ENCODE measurements at regions not wholly inside any gene's neighbourhood (a gene's known extent, or its start where the extent isn't known, plus 50 kb on each side); places are given as distances from the start of the nearest gene placed in this dataset.

- Mint-ChIP-seq H3K27me3 (no peaks in the 10 kb centered on the region), H3K27ac (no peak overlapping the region), H3K4me3 (no peak overlapping the region), H3K9me3 (no peaks in the 10 kb centered on the region), H3K36me3 (no peaks in the 10 kb centered on the region), H3K4me1 (no peaks in the 10 kb centered on the region)
- ATAC-seq (replicated peaks) (no peak), DNase-seq (no peak)
Observed at GRCh38 chr5:57839025-57839424, 356.4 kb upstream of the ACTBL2 start.

GRCh38 chr5:57836921-57837320 lies 354.3 kb upstream of the ACTBL2 start:
- ATAC-seq (replicated peaks) (no peak), DNase-seq (no peak)
- no peak overlapping the region for H3K27ac Mint-ChIP-seq
- H3K27me3 Mint-ChIP-seq: no peaks in the 10 kb centered on the region
- no peaks in the 10 kb centered on the region for H3K4me1 Mint-ChIP-seq
- H3K9me3 Mint-ChIP-seq: no peaks in the 10 kb centered on the region
- H3K36me3 Mint-ChIP-seq: no peaks in the 10 kb centered on the region
- H3K4me3 Mint-ChIP-seq: no peak overlapping the region

- Mint-ChIP-seq H3K36me3 (no peaks in the 10 kb centered on the region), H3K4me3 (no peak overlapping the region), H3K4me1 (no peaks in the 10 kb centered on the region), H3K27ac (no peak overlapping the region), H3K9me3 (no peaks in the 10 kb centered on the region), H3K27me3 (no peaks in the 10 kb centered on the region)
- ATAC-seq (replicated peaks): no peak
- no peak for DNase-seq
Observed at GRCh38 chr5:57836331-57836730, 353.7 kb upstream of the ACTBL2 start.

DNA sequence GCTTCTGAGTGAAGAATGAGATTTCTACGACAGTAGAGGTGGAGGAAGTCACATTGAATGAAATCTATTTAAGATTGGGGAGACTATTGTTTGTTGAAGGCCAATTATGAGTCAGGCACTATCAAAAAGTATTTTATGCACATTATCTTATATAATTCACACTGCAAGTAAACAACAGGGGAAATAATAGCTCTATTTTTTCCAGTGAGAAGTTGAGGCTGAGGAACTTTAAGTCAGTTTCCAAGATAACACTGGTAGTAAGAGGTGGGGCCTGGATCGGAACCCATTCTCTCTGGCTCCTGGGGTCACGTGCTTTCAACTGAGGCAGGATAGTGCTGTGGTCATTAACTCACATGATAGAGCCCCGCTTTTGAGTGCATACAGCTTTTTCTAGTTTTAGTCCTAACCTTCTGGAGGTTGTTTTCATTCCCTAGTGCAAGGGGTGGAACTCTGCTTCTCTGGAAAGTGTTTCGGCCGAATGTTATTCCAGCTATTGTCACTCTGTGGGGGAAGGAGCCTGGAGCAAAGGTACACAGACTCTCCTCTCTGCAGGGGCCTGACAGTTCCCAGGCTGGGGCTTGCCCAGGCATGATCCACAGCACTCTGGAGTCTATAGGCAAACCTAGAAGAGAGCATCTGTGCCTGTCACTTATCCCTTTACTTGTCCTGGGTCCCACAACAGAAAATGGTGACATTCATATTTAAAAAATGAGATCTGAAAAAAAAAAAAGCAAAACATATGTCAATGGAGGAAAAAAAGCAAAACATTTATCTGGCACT lies 352.4 kb upstream of the ACTBL2 start:
- Mint-ChIP-seq H3K27ac (no peak overlapping the region), H3K27me3 (no peaks in the 10 kb centered on the region), H3K36me3 (no peaks in the 10 kb centered on the region), H3K4me1 (no peaks in the 10 kb centered on the region), H3K9me3 (no peaks in the 10 kb centered on the region), H3K4me3 (no peak overlapping the region)
- DNase-seq (no peak), ATAC-seq (replicated peaks) (no peak)

DNA sequence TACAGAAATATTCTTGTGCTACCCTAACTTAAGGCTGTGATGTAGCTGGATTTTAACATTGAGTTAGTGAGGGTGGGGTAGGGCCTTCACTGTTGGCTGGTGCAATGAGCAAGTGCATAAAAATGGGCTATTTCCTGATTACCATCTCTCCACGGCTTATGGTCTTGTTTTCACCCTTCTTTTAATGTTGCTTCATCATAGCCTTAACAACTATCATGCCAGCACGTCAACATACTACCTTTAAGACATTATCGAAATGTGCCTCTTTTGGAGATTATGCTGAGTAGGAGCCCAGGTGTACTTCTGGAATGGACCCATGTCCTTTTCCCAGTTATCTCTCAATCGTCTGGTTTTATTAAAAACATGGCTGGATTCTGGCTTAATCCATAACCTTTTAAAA lies 350.9 kb upstream of the ACTBL2 start:
- no peaks in the 10 kb centered on the region for H3K36me3 Mint-ChIP-seq
- H3K27ac Mint-ChIP-seq: no peak overlapping the region
- no peaks in the 10 kb centered on the region for H3K9me3 Mint-ChIP-seq
- no peaks in the 10 kb centered on the region for H3K4me1 Mint-ChIP-seq
- H3K27me3 Mint-ChIP-seq: no peaks in the 10 kb centered on the region
- no peak overlapping the region for H3K4me3 Mint-ChIP-seq
- ATAC-seq (replicated peaks): no peak
- DNase-seq: no peak

- Mint-ChIP-seq H3K27me3 (no peaks in the 10 kb centered on the region), H3K36me3 (no peaks in the 10 kb centered on the region), H3K9me3 (no peaks in the 10 kb centered on the region), H3K4me1 (no peaks in the 10 kb centered on the region), H3K4me3 (no peak overlapping the region), H3K27ac (no peak overlapping the region)
- no peak for ATAC-seq (replicated peaks)
- no peak for DNase-seq
Observed at GRCh38 chr5:57832875-57833274, 350.3 kb upstream of the ACTBL2 start.

DNA sequence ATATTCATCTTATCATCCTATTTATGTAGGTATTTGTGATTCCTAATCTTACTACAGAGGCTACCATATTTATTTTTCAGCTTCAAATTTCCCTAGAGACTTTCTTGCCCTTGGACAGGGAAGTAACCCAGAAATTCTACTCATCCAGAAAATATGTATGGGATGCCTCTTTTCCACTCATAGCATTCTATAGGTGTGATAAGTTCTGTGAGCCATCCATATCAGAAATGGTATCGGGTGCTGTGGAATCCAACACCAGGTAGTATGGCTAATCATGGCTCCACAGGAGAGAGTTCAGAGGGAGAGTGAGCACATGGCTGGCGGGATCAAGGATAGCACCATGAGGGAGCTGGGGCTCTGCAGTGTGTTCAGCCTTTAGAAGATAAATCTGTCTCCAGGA lies 349.3 kb upstream of the ACTBL2 start:
- no peaks in the 10 kb centered on the region for H3K4me1 Mint-ChIP-seq
- no peak for DNase-seq
- no peaks in the 10 kb centered on the region for H3K27me3 Mint-ChIP-seq
- H3K4me3 Mint-ChIP-seq: no peak overlapping the region
- no peaks in the 10 kb centered on the region for H3K9me3 Mint-ChIP-seq
- ATAC-seq (replicated peaks): no peak
- H3K27ac Mint-ChIP-seq: no peak overlapping the region
- H3K36me3 Mint-ChIP-seq: no peaks in the 10 kb centered on the region

DNA sequence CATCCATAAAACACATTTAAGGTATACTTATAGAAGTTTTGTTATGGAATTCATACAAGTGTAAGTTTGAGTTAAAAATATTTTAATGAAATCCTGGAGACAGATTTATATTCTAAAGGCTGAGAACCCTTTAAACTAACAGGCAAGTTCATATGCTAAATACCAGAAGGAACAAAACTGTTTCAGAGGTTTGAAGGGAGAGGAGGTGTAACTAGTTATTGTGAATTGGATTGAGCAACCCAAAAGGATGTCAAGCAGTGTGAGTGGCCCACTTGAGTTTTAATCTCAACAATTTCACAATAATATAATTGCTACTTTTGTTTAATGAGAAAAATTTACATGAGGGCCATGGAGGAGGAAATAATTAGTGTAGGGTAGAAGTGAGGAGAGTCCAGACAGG lies 348.5 kb upstream of the ACTBL2 start:
- Mint-ChIP-seq H3K27ac (no peak overlapping the region), H3K9me3 (no peaks in the 10 kb centered on the region), H3K27me3 (no peaks in the 10 kb centered on the region), H3K4me1 (no peaks in the 10 kb centered on the region), H3K36me3 (no peaks in the 10 kb centered on the region), H3K4me3 (no peak overlapping the region)
- ATAC-seq (replicated peaks): no peak
- no peak for DNase-seq

DNA sequence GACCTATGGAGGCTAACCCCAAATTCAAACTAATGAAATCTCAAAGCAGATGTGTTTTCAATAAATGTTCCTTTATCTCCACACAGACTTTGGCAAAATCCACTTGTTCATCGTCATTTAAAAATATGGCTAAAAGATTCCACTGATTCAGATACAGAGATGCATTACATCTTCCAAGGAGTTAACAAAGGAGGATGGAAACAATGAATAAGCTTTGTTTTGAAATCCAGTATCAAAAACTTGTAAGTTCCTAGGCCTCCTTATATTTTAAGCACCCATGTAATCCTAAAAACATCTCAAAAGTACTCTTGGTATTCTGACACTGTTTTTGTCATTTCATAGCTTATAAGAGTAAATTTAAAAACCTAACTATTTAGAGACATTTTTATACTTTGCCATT lies 345.6 kb upstream of the ACTBL2 start:
- no peak overlapping the region for H3K4me3 Mint-ChIP-seq
- H3K9me3 Mint-ChIP-seq: no peaks in the 10 kb centered on the region
- H3K27ac Mint-ChIP-seq: no peak overlapping the region
- no peaks in the 10 kb centered on the region for H3K36me3 Mint-ChIP-seq
- H3K4me1 Mint-ChIP-seq: no peaks in the 10 kb centered on the region
- no peak for ATAC-seq (replicated peaks)
- no peak for DNase-seq
- H3K27me3 Mint-ChIP-seq: no peaks in the 10 kb centered on the region

DNA sequence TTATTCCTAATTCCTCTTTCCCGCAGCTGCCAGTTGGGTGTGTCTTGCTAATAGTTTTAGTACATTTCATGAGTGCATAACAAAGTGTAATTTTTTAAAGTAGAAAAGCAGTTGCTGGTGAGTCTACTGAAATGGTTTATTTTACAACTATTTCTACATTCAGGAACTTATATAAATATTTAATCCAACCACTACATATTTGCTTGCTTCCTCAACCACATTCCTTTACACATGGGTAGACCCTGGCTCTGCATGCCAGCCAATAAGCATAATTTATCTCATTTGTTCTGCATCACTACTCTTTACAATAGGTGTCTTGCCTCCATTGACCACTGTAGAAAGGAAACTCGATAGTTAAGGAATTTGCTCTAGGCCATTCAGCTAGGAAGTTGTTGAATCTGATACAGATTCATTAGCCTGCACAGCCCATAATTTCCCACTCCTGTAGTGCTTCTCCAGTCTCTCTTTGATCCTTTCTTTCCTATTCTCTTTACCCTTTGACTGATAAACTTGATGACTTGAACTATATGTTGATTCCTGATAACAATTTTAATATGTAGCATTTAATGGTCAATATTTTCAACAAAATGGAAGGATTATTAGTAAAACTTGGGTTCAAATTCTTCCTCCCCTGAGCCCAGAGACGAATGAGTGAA lies 342.5 kb upstream of the ACTBL2 start:
- no peak for DNase-seq
- ATAC-seq (replicated peaks): no peak
- Mint-ChIP-seq H3K9me3 (peaks cover 0 to 3% of the 10 kb centered on the region in 2 donors), H3K4me1 (no peaks in the 10 kb centered on the region), H3K4me3 (no peak overlapping the region), H3K27ac (no peak overlapping the region), H3K36me3 (no peaks in the 10 kb centered on the region), H3K27me3 (no peaks in the 10 kb centered on the region)

DNA sequence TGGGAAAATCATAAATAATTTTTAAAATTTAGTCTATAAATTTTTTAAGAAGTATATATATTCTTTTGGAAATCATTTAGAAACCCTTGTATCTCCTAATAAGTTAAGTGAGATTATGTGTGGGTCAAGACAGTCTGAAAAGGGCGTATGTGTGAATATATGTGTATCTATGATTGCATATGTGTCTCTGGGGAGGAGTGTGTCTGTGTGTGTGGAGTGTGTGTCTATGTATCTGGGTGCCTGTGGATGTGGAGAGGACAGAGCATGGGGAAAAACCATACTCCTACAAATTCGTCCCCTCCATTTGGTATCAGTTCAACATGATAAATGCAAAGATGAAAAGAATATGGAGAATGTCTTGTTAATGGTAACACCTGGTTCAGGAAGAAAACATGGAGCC lies 342.0 kb upstream of the ACTBL2 start:
- H3K4me3 Mint-ChIP-seq: no peak overlapping the region
- no peaks in the 10 kb centered on the region for H3K27me3 Mint-ChIP-seq
- H3K9me3 Mint-ChIP-seq: peaks cover 0 to 3% of the 10 kb centered on the region in 2 donors
- H3K4me1 Mint-ChIP-seq: no peaks in the 10 kb centered on the region
- no peaks in the 10 kb centered on the region for H3K36me3 Mint-ChIP-seq
- DNase-seq: no peak
- no peak for ATAC-seq (replicated peaks)
- no peak overlapping the region for H3K27ac Mint-ChIP-seq

- Mint-ChIP-seq H3K4me1 (no peaks in the 10 kb centered on the region), H3K27ac (no peak overlapping the region), H3K9me3 (peaks cover 0 to 3% of the 10 kb centered on the region in 2 donors), H3K27me3 (no peaks in the 10 kb centered on the region), H3K4me3 (no peak overlapping the region), H3K36me3 (no peaks in the 10 kb centered on the region)
- DNase-seq (no peak), ATAC-seq (replicated peaks) (no peak)
Observed at GRCh38 chr5:57824047-57824446, 341.4 kb upstream of the ACTBL2 start.

DNA sequence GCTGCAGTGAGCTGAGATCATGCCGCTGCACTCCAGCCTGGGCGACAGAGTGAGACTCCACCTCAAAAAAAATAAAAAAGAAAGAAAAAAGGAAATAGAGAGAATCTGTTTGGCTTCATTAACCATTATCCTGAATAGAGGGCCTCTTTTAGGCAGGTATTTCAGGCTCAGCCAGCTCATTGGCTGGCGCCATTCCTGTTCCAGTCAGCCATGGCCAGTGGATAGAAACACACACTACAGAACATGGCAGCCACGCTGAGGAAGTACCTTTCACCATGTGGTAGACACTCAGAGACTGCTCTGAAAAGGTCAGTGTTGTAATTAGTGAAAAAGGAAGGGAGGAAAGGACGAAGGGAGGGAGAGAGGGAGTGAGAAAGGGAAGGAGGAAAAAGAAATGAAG lies 340.0 kb upstream of the ACTBL2 start:
- H3K4me3 Mint-ChIP-seq: no peak overlapping the region
- H3K27me3 Mint-ChIP-seq: no peaks in the 10 kb centered on the region
- H3K27ac Mint-ChIP-seq: no peak overlapping the region
- no peaks in the 10 kb centered on the region for H3K36me3 Mint-ChIP-seq
- peaks cover 0 to 3% of the 10 kb centered on the region in 2 donors for H3K9me3 Mint-ChIP-seq
- no peak for DNase-seq
- H3K4me1 Mint-ChIP-seq: no peaks in the 10 kb centered on the region
- no peak for ATAC-seq (replicated peaks)

GRCh38 chr5:57818397-57818796 lies 335.8 kb upstream of the ACTBL2 start:
- Mint-ChIP-seq H3K4me1 (no peaks in the 10 kb centered on the region), H3K27ac (no peak overlapping the region)
- ATAC-seq (replicated peaks): no peak

DNA sequence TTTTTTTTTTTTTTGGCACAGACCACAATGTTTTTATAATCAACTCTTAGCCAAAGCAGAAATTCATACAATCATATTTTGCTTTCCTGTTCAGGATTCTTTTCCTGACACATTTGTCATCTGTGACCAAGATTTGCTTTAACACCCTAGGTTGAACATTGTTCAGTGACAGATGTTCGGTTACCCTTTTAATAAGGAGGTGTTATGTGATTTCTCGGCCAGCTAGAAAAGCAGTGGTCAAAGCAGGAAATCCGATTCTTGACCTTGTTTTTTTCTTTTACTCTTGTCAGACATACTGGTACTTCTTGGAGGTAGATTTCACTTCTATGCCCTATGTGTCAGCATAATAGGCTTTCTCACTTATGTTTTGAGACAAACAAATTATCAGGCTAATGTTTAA lies 335.3 kb upstream of the ACTBL2 start:
- no peak overlapping the region for H3K4me3 Mint-ChIP-seq
- DNase-seq: no peak

More at GRCh38 chr5:57818397-57818796, 335.8 kb upstream of the ACTBL2 start:
- H3K36me3 Mint-ChIP-seq: no peaks in the 10 kb centered on the region
- H3K27me3 Mint-ChIP-seq: no peaks in the 10 kb centered on the region
- no peak overlapping the region for H3K4me3 Mint-ChIP-seq
- H3K9me3 Mint-ChIP-seq: peaks cover 0 to 3% of the 10 kb centered on the region in 2 donors
- no peak for DNase-seq

More for the DNA sequence above, 335.3 kb upstream of the ACTBL2 start:
- H3K4me1 Mint-ChIP-seq: no peaks in the 10 kb centered on the region
- H3K27ac Mint-ChIP-seq: no peak overlapping the region
- no peak for ATAC-seq (replicated peaks)
- peaks cover 0 to 3% of the 10 kb centered on the region in 2 donors for H3K9me3 Mint-ChIP-seq
- H3K27me3 Mint-ChIP-seq: no peaks in the 10 kb centered on the region
- no peaks in the 10 kb centered on the region for H3K36me3 Mint-ChIP-seq
